ENCODE measurements at regions not wholly inside any gene's neighbourhood (a gene's known extent, or its start where the extent isn't known, plus 50 kb on each side); places are given as distances from the start of the nearest gene placed in this dataset.

- H3K9me3 ChIP-seq (ENCODE audit: low read length): no peaks in the 10 kb centered on the region
- no peak for TF ChIP-seq EZH2 (IDR thresholded peaks at IDR 0.05; ENCODE audit: borderline replicate concordance, insufficient read depth, low read length, poor library complexity, severe bottlenecking)
- no peak for TF ChIP-seq REST (IDR thresholded peaks at IDR 0.05; ENCODE audit: borderline replicate concordance)
- TF ChIP-seq POLR2AphosphoS5 (IDR thresholded peaks at IDR 0.05): no peak
- TF ChIP-seq, protein P1, sequence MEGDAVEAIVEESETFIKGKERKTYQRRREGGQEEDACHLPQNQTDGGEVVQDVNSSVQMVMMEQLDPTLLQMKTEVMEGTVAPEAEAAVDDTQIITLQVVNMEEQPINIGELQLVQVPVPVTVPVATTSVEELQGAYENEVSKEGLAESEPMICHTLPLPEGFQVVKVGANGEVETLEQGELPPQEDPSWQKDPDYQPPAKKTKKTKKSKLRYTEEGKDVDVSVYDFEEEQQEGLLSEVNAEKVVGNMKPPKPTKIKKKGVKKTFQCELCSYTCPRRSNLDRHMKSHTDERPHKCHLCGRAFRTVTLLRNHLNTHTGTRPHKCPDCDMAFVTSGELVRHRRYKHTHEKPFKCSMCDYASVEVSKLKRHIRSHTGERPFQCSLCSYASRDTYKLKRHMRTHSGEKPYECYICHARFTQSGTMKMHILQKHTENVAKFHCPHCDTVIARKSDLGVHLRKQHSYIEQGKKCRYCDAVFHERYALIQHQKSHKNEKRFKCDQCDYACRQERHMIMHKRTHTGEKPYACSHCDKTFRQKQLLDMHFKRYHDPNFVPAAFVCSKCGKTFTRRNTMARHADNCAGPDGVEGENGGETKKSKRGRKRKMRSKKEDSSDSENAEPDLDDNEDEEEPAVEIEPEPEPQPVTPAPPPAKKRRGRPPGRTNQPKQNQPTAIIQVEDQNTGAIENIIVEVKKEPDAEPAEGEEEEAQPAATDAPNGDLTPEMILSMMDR (IDR thresholded peaks at IDR 0.05; ENCODE audit: poor library complexity, severe bottlenecking): no peak
- no peak for TF ChIP-seq TAF1 (IDR thresholded peaks at IDR 0.05; ENCODE audit: low read depth)
- TF ChIP-seq EP300 (conservative IDR thresholded peaks at IDR 0.05; ENCODE audit: poor library complexity, severe bottlenecking): no peak
- no peak for TF ChIP-seq RAD21 (conservative IDR thresholded peaks at IDR 0.05)
- TF ChIP-seq SMC3 (conservative IDR thresholded peaks at IDR 0.05; ENCODE audit: poor library complexity): no peak
- TF ChIP-seq MXI1 (conservative IDR thresholded peaks at IDR 0.05; ENCODE audit: poor library complexity, severe bottlenecking): no peak
Observed at GRCh38 chr1:29629814-29630516, 393.6 kb downstream of the PTPRU start.

DNA sequence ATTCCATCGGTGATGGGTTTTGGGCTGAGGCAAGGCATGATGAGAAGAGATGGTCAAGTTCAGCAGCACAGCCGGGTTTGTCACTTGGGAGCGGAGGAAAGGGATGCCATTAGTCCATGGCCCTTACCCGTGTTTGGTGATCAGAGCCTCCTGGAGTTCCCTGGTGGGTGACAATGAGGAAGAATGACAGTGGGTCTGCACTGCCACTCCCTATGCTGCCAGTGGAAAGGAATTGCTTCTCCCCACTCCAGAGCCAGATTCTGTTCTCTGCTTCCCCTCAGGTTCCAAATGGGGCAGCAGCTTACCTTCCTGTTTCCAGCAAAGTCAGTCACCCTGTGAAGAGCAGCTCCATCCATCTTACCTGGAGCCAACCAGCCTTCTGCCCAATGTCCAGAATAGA is 393.1 kb downstream of the PTPRU start:
- no peaks in the 10 kb centered on the region for H3F3A ChIP-seq (ENCODE audit: insufficient read depth, low read length, poor library complexity, severe bottlenecking)
- H3K4me3 ChIP-seq (ENCODE audit: low read length): no peak overlapping the region
- H2AFZ ChIP-seq (ENCODE audit: low read depth, low read length): no peak overlapping the region
- no peaks in the 10 kb centered on the region for H4K20me1 ChIP-seq (ENCODE audit: insufficient read depth)
- no peaks in the 10 kb centered on the region for H3K36me3 ChIP-seq (ENCODE audit: insufficient read depth, low read length)
- no peaks in the 10 kb centered on the region for H3K79me2 ChIP-seq (replicated peaks; ENCODE audit: insufficient read depth, low read length)
- no peak overlapping the region for H3K27ac ChIP-seq (ENCODE audit: low read length)
- no peaks in the 10 kb centered on the region for H3K9me2 ChIP-seq (ENCODE audit: insufficient read depth, low read length)
- H3K9me3 ChIP-seq (ENCODE audit: low read length): no peaks in the 10 kb centered on the region
- H3K9ac ChIP-seq (ENCODE audit: low read length): no peak overlapping the region
- no peak overlapping the region for H3K4me2 ChIP-seq (ENCODE audit: low read length)
- H3K27me3 ChIP-seq (ENCODE audit: insufficient read depth, low read depth, low read length): no peaks in the 10 kb centered on the region
- TF ChIP-seq EZH2 (IDR thresholded peaks at IDR 0.05; ENCODE audit: borderline replicate concordance, insufficient read depth, low read length, poor library complexity, severe bottlenecking) (no peak), POLR2AphosphoS5 (IDR thresholded peaks at IDR 0.05) (no peak), SMC3 (conservative IDR thresholded peaks at IDR 0.05; ENCODE audit: poor library complexity) (no peak), MXI1 (conservative IDR thresholded peaks at IDR 0.05; ENCODE audit: poor library complexity, severe bottlenecking) (no peak), REST (IDR thresholded peaks at IDR 0.05; ENCODE audit: borderline replicate concordance) (no peak), TAF1 (IDR thresholded peaks at IDR 0.05; ENCODE audit: low read depth) (no peak), RAD21 (conservative IDR thresholded peaks at IDR 0.05) (no peak), EP300 (conservative IDR thresholded peaks at IDR 0.05; ENCODE audit: poor library complexity, severe bottlenecking) (no peak)
- TF ChIP-seq, protein P1 (IDR thresholded peaks at IDR 0.05; ENCODE audit: poor library complexity, severe bottlenecking): no peak

More at GRCh38 chr1:29629814-29630516, 393.6 kb downstream of the PTPRU start:
- Histone ChIP-seq H3K4me2 (ENCODE audit: low read length) (no peak overlapping the region), H2AFZ (ENCODE audit: low read depth, low read length) (no peak overlapping the region), H3K9me2 (ENCODE audit: insufficient read depth, low read length) (no peaks in the 10 kb centered on the region), H3K4me3 (ENCODE audit: low read length) (no peak overlapping the region), H3K27me3 (ENCODE audit: insufficient read depth, low read depth, low read length) (no peaks in the 10 kb centered on the region), H3F3A (ENCODE audit: insufficient read depth, low read length, poor library complexity, severe bottlenecking) (no peaks in the 10 kb centered on the region), H4K20me1 (ENCODE audit: insufficient read depth) (no peaks in the 10 kb centered on the region), H3K79me2 (replicated peaks; ENCODE audit: insufficient read depth, low read length) (no peaks in the 10 kb centered on the region), H3K36me3 (ENCODE audit: insufficient read depth, low read length) (no peaks in the 10 kb centered on the region), H3K9ac (ENCODE audit: low read length) (no peak overlapping the region), H3K27ac (ENCODE audit: low read length) (no peak overlapping the region)

All from neural cell (in vitro differentiated cells).